Panc1 (cell line): ENCODE measurements at regions not wholly inside any gene's neighbourhood (a gene's known extent, or its start where the extent isn't known, plus 50 kb on each side); places are given as distances from the start of the nearest gene placed in this dataset.

ENCODE experiments used
- POLR2AphosphoS5 ChIP-seq: IDR thresholded peaks from 2 replicates; pipeline ENCODE4 v1.6.1; 2012; ENCODE audit warnings: mild to moderate bottlenecking, low read depth, low read length, moderate library complexity
- SIN3A ChIP-seq: IDR thresholded peaks from 2 replicates; pipeline ENCODE4 v1.6.1; 2012; ENCODE audit warnings: low read depth, mild to moderate bottlenecking, low read length, moderate library complexity, borderline replicate concordance; ENCODE audit not compliant: insufficient read depth
- TF ChIP-seq, protein P1 (sequence below): fragments of 450-650 bp; IDR thresholded peaks from 2 replicates; pipeline ENCODE4 v1.5.1; 2017; ENCODE audit warnings: mild to moderate bottlenecking

GRCh38 chr2:234719116-234719716 is 222.3 kb upstream of the ARL4C start:
- TF ChIP-seq, protein P1, sequence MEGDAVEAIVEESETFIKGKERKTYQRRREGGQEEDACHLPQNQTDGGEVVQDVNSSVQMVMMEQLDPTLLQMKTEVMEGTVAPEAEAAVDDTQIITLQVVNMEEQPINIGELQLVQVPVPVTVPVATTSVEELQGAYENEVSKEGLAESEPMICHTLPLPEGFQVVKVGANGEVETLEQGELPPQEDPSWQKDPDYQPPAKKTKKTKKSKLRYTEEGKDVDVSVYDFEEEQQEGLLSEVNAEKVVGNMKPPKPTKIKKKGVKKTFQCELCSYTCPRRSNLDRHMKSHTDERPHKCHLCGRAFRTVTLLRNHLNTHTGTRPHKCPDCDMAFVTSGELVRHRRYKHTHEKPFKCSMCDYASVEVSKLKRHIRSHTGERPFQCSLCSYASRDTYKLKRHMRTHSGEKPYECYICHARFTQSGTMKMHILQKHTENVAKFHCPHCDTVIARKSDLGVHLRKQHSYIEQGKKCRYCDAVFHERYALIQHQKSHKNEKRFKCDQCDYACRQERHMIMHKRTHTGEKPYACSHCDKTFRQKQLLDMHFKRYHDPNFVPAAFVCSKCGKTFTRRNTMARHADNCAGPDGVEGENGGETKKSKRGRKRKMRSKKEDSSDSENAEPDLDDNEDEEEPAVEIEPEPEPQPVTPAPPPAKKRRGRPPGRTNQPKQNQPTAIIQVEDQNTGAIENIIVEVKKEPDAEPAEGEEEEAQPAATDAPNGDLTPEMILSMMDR, result no peak
- TF ChIP-seq POLR2AphosphoS5 (no peak), SIN3A (no peak)
